Neural progenitor cell (in vitro differentiated cells): ENCODE measurements at regions not wholly inside any gene's neighbourhood (a gene's known extent, or its start where the extent isn't known, plus 50 kb on each side); places are given as distances from the start of the nearest gene placed in this dataset.

Experiments used
- DNase-seq: peaks from one replicate; pipeline ENCODE4 v3.0.0-alpha.2; 2016; ENCODE audit warnings: low spot score
- H2AFZ ChIP-seq: fragments of 200-600 bp; sonication (generic); replicated peaks from 2 replicates; pipeline ENCODE4 v1.6.1; 2016; ENCODE audit warnings: antibody characterized with exemption
- H3F3A ChIP-seq: fragments of 200-600 bp; sonication (generic); 2 replicates; pipeline ENCODE4 v1.6.1; 2016; ENCODE audit warnings: antibody characterized with exemption, low read depth
- H3K27ac ChIP-seq: fragments of 200-600 bp; sonication (generic); 2 replicates; pipeline ENCODE4 v1.5.1; 2016; ENCODE audit warnings: mild to moderate bottlenecking
- H3K27me3 ChIP-seq: fragments of 200-600 bp; sonication (generic); 2 replicates; pipeline ENCODE4 v1.6.1; 2016; ENCODE audit warnings: mild to moderate bottlenecking, moderate library complexity
- H3K36me3 ChIP-seq: fragments of 200-600 bp; sonication (generic); 2 replicates; pipeline ENCODE4 v1.5.1; 2016
- H3K4me1 ChIP-seq: fragments of 200-600 bp; sonication (generic); 2 replicates; pipeline ENCODE4 v1.6.1; 2016; ENCODE audit warnings: mixed run types
- H3K4me2 ChIP-seq: fragments of 200-600 bp; sonication (generic); 2 replicates; pipeline ENCODE4 v1.6.1; 2016
- H3K4me3 ChIP-seq: fragments of 200-600 bp; sonication (generic); 2 replicates; pipeline ENCODE4 v1.5.1; 2016
- H3K79me2 ChIP-seq: fragments of 200-600 bp; sonication (generic); 2 replicates; pipeline ENCODE4 v1.6.1; 2016; ENCODE audit warnings: low read depth
- H3K9ac ChIP-seq: fragments of 200-600 bp; sonication (generic); 2 replicates; pipeline ENCODE4 v1.6.1; 2016
- H3K9me3 ChIP-seq: fragments of 200-600 bp; sonication (generic); 2 replicates; pipeline ENCODE4 v1.5.1; 2016; ENCODE audit warnings: low read depth
- H4K20me1 ChIP-seq: fragments of 200-600 bp; sonication (generic); 2 replicates; pipeline ENCODE4 v1.6.1; 2016; ENCODE audit warnings: low read depth
- H3K27ac Mint-ChIP-seq: 3 replicates; pipeline ENCODE4 v1.8.0; 2021; ENCODE audit warnings: mixed read lengths
- H3K27me3 Mint-ChIP-seq: 2 replicates; pipeline ENCODE4 v1.8.0; 2022; ENCODE audit warnings: low read depth, mild to moderate bottlenecking, inconsistent platforms, moderate library complexity, mixed read lengths; ENCODE audit not compliant: insufficient read depth
- H3K36me3 Mint-ChIP-seq: 3 replicates; pipeline ENCODE4 v1.8.0; 2021; ENCODE audit warnings: mixed read lengths
- H3K4me1 Mint-ChIP-seq: 3 replicates; pipeline ENCODE4 v1.8.0; 2021; ENCODE audit warnings: mixed read lengths
- H3K4me3 Mint-ChIP-seq: 3 replicates; pipeline ENCODE4 v1.8.0; 2021; ENCODE audit warnings: mild to moderate bottlenecking, moderate library complexity, mixed read lengths
- H3K9me3 Mint-ChIP-seq: 3 replicates; pipeline ENCODE4 v1.8.0; 2020; ENCODE audit warnings: mixed read lengths
- CTCF ChIP-seq: fragments of 200-600 bp; sonication (generic); IDR thresholded peaks from 2 replicates; pipeline ENCODE4 v1.5.1; 2017; ENCODE audit warnings: antibody characterized with exemption, mild to moderate bottlenecking
- EZH2 ChIP-seq: fragments of 200-600 bp; sonication (generic); IDR thresholded peaks from 2 replicates; pipeline ENCODE4 v1.6.1; 2017; ENCODE audit warnings: antibody characterized with exemption, mild to moderate bottlenecking, moderate library complexity
- EZH2phosphoT487 ChIP-seq: fragments of 200-600 bp; sonication (generic); IDR thresholded peaks from 2 replicates; pipeline ENCODE4 v1.6.1; 2017; ENCODE audit warnings: antibody characterized with exemption

- TF ChIP-seq EZH2phosphoT487 (no peak), CTCF (no peak), EZH2 (no peak)
Observed at GRCh38 chr3:5576277-5577011, 388.9 kb downstream of the EDEM1 start.

GRCh38 chr3:5579139-5579602 lies 391.7 kb downstream of the EDEM1 start:
- H3K4me3 Mint-ChIP-seq: no peak overlapping the region

More at GRCh38 chr3:5576277-5577011, 388.9 kb downstream of the EDEM1 start:
- H3K9ac ChIP-seq: no peak overlapping the region
- H3K79me2 ChIP-seq: no peaks in the 10 kb centered on the region
- Mint-ChIP-seq H3K27ac (no peak overlapping the region), H3K27me3 (peaks cover 6% of the 10 kb centered on the region), H3K4me1 (peaks cover 15% of the 10 kb centered on the region), H3K9me3 (no peaks in the 10 kb centered on the region), H3K36me3 (no peaks in the 10 kb centered on the region), H3K4me3 (no peak overlapping the region)
- no peaks in the 10 kb centered on the region for H3F3A ChIP-seq
- H3K4me1 ChIP-seq: peaks cover 21% of the 10 kb centered on the region
- no peak for DNase-seq
- no peaks in the 10 kb centered on the region for H3K9me3 ChIP-seq
- no peaks in the 10 kb centered on the region for H3K36me3 ChIP-seq
- H4K20me1 ChIP-seq: no peaks in the 10 kb centered on the region
- no peak overlapping the region for H3K27ac ChIP-seq
- H3K27me3 ChIP-seq: no peaks in the 10 kb centered on the region
- H3K4me2 ChIP-seq: no peak overlapping the region
- H3K4me3 ChIP-seq: no peak overlapping the region
- no peak overlapping the region for H2AFZ ChIP-seq

GRCh38 chr3:5579946-5580345 lies 392.4 kb downstream of the EDEM1 start:
- Histone ChIP-seq H3K4me1 (no peaks in the 10 kb centered on the region), H3K79me2 (no peaks in the 10 kb centered on the region), H3K4me2 (no peak overlapping the region), H3K27ac (no peak overlapping the region), H3K4me3 (no peak overlapping the region), H3K9ac (no peak overlapping the region), H3K36me3 (no peaks in the 10 kb centered on the region), H2AFZ (no peak overlapping the region), H3K27me3 (no peaks in the 10 kb centered on the region), H3F3A (no peaks in the 10 kb centered on the region), H3K9me3 (no peaks in the 10 kb centered on the region), H4K20me1 (no peaks in the 10 kb centered on the region)
- Mint-ChIP-seq H3K4me3 (no peak overlapping the region), H3K27ac (no peak overlapping the region), H3K4me1 (peaks cover 4% of the 10 kb centered on the region), H3K9me3 (no peaks in the 10 kb centered on the region), H3K27me3 (peaks cover 6% of the 10 kb centered on the region), H3K36me3 (no peaks in the 10 kb centered on the region)
- no peak for TF ChIP-seq EZH2
- TF ChIP-seq EZH2phosphoT487: no peak
- no peak for TF ChIP-seq CTCF
- DNase-seq: no peak

More at GRCh38 chr3:5579139-5579602, 391.7 kb downstream of the EDEM1 start:
- H3K79me2 ChIP-seq: no peaks in the 10 kb centered on the region
- no peaks in the 10 kb centered on the region for H3F3A ChIP-seq
- H3K9ac ChIP-seq: no peak overlapping the region
- TF ChIP-seq EZH2: no peak
- no peak for TF ChIP-seq EZH2phosphoT487
- Mint-ChIP-seq H3K27ac (no peak overlapping the region), H3K27me3 (peaks cover 5% of the 10 kb centered on the region), H3K4me1 (peaks cover 4% of the 10 kb centered on the region), H3K9me3 (no peaks in the 10 kb centered on the region), H3K36me3 (no peaks in the 10 kb centered on the region)
- H3K9me3 ChIP-seq: no peaks in the 10 kb centered on the region
- H3K27ac ChIP-seq: no peak overlapping the region
- no peak overlapping the region for H3K4me2 ChIP-seq
- no peaks in the 10 kb centered on the region for H3K36me3 ChIP-seq
- H2AFZ ChIP-seq: no peak overlapping the region
- H4K20me1 ChIP-seq: no peaks in the 10 kb centered on the region
- peaks cover 7% of the 10 kb centered on the region for H3K4me1 ChIP-seq
- DNase-seq: no peak
- no peak overlapping the region for H3K4me3 ChIP-seq
- H3K27me3 ChIP-seq: no peaks in the 10 kb centered on the region

GRCh38 chr3:5580826-5581225 lies 393.3 kb downstream of the EDEM1 start:
- H3K27me3 ChIP-seq: no peaks in the 10 kb centered on the region
- no peak overlapping the region for H3K4me2 ChIP-seq
- H2AFZ ChIP-seq: no peak overlapping the region
- H3K79me2 ChIP-seq: no peaks in the 10 kb centered on the region
- H3K4me1 ChIP-seq: no peaks in the 10 kb centered on the region
- TF ChIP-seq EZH2phosphoT487 (no peak), CTCF (no peak), EZH2 (no peak)
- no peaks in the 10 kb centered on the region for H3K36me3 ChIP-seq
- H3K27ac ChIP-seq: no peak overlapping the region
- H3F3A ChIP-seq: no peaks in the 10 kb centered on the region
- Mint-ChIP-seq H3K27me3 (peaks cover 7% of the 10 kb centered on the region), H3K27ac (no peak overlapping the region), H3K9me3 (no peaks in the 10 kb centered on the region), H3K36me3 (no peaks in the 10 kb centered on the region), H3K4me3 (no peak overlapping the region), H3K4me1 (peaks cover 4% of the 10 kb centered on the region)
- no peaks in the 10 kb centered on the region for H4K20me1 ChIP-seq
- no peak overlapping the region for H3K4me3 ChIP-seq
- H3K9ac ChIP-seq: no peak overlapping the region
- H3K9me3 ChIP-seq: no peaks in the 10 kb centered on the region
- no peak for DNase-seq
